Iris pigment epithelial cell (primary cell): ENCODE measurements at regions not wholly inside any gene's neighbourhood (a gene's known extent, or its start where the extent isn't known, plus 50 kb on each side); places are given as distances from the start of the nearest gene placed in this dataset.

Source experiments
- DNase-seq: peaks from one replicate; pipeline ENCODE4 v3.0.0-alpha.2; 2011; ENCODE audit warnings: low read depth

DNA sequence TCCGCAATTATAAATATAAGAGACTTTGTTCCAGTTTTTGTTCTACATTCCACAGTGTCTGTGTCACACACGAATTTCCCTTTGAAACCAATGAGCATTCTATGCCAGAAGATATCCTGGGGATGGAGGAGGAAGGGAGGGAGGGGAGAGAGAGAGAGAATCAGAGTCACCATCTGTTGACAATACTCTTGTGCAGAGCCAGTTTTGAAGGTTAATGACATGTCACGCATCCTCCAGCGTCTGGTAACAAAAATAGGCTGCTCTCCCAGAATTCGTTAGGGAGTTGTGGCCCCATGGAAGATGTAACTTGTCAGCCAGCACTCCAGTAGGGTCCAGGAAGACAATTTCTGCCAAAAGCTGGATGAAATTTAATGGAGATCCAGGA, 213.5 kb upstream of the KRR1 start:
- peak; percentile 72 for DNase-seq

DNA sequence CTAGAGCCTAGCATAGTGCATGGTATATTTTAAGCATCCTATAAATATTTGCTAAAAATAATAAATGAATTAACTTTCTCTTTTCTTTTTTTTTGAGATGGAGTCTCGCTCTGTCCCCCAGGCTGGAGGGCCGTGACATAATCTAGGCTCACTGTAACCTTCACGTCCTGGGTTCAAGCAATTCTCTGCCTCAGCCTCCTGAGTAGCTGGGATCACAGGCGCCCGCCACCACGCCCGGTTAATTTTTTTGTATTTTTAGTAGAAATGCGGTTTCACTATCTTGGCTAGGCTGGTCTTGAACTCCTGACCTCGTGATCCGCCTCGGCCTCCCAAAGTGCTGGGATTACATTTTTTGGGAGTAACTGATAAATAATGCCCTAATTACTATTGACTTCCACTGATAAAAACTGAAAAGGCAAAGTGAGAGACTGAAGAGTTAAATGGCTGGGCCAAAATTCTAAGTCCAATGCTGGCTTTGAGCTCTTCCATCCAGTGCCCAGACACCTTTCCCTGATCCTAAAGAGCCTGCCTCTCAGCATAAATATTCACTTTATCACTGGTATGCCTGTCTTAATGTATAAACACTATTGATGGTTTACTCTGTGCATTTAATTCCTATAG, 213.0 kb upstream of the KRR1 start:
- DNase-seq: no peak

DNA sequence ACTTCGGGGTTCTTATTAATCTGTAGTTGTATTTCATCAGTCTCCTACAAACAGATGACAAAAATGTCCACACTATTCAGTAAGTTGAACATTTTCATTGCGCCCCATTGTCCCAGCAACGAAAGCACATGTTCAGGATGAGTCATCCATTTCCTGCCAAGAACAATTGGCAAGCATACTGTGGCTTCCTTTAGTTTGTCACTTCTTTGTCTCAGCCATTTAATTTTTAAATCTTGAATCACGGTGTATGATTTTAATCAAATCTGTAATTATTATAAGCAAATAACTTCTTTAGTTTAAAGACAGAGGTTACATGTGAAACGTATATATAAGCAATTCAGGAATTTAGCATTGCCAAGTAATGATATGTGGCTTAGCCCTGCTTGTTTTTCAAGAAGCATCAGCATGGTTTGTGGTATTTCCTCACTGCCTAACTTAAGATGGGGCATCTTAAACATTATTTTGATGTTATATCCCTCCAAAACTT, 211.3 kb upstream of the KRR1 start:
- peak; percentile 92 for DNase-seq

DNA sequence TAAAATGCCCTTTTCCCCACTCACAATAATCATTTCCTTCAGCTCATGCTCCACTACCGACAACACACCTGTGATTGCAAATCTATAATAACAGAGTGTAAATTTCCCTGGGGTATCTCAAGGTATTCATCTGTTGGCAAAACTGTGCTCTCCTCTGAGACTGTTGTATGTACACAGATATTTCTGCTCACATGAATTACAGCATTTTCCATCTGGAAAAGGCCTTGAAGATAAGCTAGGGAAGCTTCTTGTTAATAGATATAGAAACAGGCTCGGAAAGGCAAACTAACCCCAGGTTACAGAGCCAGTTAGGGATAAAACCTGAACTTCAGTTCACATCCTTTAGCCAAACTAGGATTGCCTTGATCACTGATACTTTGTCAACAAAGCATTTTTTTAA, 210.4 kb upstream of the KRR1 start:
- DNase-seq: no peak

DNA sequence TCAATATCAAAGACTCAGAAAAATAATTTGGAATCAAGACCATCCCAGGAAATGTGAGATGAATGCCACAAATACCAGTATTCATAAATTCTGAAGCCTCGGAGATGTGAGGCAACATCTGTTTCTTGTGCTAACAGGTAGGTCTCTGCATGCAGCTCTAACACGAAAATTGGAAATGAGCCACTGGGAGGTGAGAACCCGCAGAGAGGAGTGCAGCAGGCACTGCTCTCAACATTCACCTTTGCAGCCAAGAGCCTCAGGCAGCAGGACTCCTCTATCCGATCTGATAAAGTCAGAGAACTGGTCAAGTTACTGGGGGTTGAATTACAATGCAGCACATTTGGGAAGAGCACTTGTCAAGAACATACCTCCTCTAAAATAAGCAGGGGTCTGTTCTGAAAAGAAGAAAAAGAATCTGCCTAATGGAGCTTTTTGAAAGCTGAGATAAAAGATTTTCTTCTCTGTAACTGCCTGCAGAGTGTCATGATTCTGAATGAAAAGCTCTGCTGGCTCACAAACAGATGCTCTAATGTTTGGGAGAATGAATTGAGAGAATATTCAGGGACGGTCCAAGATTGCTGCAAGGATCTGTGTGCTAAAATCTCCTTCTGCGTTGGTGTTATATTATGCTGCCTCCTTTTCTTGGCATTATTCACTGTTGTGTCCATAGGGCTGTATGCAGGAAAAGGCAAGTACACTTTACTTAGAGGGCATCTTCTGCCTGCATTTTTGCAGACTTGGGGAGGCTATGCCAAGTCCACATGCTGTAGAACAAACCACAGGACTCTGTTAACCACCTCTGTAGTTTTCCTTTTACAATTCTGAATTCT, 209.6 kb upstream of the KRR1 start:
- DNase-seq: no peak

DNA sequence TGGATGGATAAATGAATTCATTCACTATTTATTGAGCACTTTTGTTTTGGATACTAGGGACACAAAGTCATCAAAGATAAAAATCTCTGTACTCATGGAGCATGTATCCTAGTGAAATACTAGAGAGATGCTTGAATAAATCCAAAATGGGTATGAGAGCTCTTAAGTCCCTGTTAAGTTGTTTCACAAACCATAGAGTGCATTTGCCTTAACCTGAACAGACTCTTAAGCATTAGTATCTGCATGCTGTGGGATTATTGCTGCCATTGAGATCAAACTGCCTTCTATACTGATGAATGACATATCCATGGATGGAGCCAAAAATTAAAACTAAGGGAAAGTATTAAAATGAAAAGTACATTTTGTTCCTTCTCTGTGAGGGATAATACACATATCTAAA, 206.5 kb upstream of the KRR1 start:
- DNase-seq: no peak

DNA sequence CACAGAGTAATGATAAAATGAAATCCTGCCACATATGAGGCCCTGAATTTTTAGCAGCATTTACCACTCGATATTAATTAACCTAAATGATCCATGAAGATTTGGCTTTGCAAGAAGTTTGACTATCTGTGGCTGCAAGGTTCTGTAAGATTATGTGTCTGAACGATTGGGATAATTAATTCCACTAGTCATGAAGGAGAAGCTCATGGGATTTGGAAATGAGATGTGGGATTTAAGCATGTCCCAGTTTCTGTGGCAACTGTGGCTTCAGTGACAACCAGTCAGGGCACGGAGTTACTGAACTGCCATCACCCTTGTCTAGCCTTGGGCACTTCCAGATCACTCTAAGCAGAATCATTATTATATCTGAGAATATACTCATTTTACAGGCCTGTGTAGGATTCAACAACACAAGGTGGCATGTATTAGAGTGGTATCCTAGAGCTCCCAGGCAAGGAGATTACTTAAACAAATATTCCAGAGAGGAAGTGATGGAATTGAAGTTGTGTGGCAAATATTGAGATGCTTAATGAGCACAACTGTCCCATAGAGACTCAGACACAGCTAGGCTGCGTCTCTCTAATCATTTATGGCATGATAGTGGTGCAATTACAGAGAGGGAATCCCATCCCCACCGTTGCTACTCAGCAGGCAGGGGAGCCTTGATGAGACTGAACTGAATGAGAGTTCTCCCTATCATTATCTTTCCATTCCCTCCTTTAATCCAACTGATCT, 205.0 kb upstream of the KRR1 start:
- no peak for DNase-seq

DNA sequence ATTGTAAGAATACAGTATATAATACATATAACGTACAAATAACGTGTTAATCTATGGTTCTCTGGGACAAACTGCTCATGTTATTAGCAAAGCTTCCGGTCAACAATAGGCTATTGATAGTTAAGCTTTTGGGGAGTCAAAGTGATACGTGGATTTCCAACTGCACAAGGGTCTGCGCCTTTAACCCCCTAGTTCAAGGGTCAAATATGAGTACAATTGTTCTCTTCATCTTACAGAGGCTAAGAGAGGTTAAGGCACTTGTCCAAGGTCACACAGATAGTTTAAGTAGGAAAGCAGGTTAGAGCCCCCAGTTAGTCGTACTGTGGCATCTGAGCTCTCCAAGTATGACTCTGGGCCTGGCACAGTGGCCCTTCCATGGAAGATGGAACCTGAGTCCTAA, 204.3 kb upstream of the KRR1 start:
- no peak for DNase-seq

DNA sequence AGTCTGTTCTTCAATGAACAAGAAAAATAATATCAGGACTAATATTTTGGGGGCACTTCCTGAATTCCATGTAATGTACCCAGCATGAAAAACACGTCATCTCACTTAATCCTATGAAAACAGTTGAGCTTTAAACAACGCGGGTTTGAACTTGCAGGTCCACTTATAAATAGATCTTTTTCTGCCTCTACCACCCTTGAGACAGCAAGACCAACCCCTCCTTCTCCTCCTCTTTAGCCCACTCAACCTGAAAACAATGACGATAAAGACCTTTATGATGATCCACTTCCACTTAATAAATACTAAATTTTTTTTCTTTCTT, 203.9 kb upstream of the KRR1 start:
- peak; percentile 85 for DNase-seq

DNA sequence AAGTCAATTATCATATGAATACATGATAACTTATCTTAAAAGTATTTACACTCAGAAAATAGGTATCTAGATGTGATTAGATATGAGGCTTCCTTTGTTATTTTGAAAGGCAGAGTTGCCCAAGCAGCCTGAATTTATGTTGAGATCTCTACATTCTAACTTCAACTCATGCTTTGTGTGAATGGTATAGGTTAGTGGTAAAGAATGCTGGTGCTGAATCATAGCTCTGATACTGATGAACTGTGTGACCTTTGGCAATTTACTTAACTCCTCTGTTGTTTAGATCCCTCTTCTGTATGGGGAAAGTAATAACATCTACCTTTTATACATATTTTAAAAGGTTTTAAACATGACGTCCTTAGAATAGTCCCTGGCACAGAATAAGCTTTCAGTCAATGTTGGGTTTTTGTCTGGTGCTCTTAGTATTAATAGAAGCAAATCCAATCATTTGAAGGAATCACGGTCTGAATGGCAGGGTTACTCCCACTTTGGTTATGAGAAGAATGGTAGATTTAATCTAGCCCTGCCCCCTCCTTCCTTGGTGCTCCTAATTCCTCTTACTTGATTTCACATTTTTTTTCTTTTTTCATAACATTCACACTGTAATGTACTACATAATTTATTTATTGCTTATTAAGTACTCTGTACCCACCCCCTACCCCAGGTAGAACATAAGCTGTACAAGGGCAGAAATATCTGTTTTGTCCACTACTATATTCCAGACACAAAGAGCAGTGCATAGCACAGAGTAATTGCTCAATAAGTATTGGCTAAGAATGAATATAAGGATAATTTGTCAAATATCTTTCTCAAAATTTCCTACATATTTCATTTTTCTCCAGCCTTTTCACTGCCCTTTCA, 203.3 kb upstream of the KRR1 start:
- DNase-seq: peak; percentile 40

DNA sequence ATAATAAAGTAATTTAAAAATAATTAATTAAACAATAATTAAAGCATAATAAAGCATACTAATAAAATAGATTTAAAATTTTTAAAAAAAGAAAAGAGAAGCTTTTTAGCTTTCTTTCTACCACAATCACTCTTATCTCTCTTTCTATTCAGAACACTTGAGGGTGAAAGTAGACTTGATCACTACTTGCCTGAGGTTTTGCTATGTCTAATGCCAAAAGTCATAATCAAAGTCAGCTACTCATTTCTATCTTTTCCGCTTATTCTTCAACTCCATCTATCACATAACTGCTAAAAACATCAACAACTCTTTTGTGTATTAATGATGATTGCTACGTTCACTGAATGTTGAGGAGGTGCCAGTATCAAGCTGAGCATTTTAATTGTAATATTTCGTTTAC, 202.0 kb upstream of the KRR1 start:
- DNase-seq: no peak

DNA sequence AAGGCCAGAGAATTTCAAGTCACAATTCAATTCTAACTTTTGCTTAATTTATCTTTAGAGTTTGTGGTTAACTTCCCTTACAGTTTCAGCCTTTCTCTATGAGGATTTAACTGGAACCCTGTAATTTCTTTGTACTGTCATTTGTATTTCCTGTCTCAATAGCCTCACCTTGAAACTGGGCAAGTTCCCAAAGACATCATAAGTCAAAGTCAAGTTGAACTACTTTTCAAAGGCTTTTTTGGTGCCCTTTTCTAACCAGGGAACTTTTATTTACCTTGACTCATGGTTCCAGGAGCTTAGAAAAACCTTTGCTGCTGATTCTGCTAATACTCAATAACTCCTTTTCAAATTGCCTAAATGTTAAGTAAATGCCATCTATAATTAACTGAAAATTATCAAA, 200.8 kb upstream of the KRR1 start:
- no peak for DNase-seq

DNA sequence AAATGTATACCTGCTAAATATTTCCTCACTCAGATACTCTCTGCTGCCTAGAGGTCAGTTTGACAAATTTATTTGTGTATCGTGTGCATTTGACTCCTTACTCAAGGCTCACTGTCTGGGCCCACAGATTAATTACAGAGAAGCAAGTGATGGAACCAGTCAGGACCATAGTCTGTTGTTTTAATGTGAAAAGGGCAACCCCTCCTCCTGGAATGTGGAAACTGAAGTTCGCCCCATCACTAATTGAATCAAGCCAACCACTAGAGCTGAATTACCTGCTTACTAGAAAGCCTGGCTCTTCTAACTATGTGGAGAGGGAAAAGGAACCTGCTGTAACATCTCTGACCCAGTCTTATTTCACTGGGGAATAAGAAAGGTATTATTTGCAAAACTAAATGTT, 199.9 kb upstream of the KRR1 start:
- no peak for DNase-seq

DNA sequence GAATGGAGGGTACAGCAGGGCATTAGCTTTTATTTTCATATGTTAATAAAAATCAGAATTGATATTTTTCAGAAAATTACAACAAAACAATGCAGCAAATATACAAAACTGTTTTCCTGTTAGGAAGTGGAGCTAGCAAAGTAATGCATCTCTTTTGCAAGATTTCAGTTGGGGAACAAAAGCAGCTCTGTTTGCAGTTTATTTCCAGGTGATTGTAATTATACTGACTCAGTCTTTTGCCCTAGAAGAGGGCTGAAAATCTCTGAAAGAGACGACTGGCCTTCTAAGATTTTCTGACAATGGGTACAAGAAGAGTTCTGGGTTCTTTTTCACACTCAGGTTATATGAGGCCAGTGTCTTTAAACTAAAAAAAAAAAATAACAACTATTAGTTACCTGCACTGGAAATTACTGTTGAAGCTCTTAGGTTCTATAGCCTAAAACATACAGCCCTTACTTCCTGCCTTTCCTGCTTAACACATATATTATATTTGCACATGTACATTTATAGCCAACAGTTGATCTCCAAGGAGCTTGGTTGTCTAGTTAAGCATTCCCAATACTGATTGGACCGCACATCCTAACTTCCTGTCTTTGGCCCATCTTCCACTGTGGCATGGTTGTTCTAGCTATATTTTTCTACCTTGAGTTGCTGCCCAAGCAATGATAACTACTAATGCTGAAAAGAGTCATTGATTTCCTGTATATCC, 199.1 kb upstream of the KRR1 start:
- DNase-seq: no peak

DNA sequence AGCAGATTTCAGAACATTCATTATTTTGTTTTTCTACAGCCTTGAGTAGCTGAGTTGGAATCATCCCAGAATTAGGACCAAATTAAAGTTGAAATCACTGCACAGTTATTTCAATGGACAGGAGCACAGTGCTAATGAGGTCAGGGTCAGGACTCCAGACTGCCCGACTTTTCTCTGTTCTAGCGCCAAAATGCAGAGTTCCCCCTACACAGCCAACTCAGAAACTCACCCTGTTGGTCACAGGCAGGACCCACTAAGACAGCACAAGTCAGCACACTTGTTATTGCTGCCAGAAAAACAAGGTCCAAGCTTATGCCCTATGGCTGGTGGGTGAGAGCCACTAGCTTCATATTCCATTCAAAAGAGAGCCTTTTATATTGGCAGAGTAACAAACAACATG, 198.1 kb upstream of the KRR1 start:
- DNase-seq: no peak

DNA sequence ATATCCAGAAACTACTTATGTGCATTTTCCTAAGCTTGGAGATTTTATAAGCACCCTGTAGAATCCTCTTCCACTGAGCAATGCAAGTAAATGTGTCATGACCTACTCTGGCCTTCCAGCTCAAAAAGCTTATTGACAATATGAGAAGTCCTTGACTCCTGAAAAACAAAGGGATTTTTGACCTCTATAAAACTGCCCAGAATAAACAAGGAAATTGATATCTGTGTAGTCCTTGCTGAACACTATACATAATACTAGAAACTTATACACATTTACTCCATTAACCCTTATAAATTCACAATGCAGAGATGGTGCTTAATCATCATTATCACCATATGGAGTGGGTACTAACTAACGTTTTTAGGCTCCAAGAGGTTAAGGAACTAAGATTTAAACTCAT, 197.4 kb upstream of the KRR1 start:
- DNase-seq: no peak

DNA sequence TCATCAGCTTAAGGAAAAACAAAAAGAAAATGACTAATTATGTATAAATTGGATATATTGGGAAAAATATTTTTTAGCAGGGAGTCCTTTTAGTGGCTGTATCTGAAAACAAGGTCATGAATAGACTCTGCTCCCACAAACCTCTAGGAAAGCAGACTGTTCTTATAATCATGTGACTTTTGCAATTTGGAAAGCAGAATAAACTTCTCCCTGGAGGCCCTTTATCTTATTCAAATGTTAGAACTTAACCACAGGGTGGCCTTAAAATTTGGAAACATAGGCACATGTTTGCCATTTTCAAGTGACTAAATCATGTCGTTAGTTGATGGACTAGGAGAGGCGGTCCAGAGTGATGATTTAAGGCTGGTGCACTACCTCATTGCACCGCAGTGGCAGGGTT, 196.6 kb upstream of the KRR1 start:
- DNase-seq: no peak

DNA sequence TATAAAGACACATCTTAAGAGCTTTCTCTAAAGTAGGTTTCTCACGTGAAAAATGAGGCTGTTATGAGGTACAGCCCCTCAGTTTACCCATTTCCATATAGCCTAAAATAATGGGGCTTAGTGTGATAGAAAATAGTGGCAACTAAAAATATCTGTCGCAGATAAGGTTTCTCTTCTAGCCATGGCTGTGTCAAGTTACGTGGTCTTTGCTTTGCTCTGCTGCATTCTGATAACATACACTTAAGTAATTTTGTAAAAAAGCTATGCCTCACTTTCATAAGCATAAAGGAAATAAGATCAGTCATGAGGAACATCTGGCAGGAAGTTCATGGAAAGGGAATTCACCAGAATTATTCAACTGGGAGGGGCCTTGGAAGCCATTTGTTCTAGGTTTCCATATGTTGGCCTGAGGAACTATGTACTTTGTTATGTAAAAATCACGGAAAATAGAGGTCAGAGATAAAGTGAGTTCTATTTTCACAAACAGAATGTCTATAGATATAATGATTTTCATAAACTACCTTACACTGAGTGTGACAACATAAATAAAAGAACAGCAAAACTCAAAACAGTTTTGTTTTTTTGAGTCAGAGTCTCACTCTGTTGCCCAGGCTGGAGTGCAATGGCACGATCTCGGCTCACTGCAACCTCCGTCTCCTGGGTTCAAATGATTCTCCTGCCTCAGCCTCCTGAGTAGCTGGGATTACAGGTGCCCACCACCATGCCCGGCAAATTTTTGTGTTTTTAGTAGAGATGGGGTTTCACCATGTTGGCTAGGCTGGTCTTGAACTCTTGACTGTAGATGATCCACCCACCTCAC, 195.6 kb upstream of the KRR1 start:
- peak; percentile 73 for DNase-seq

DNA sequence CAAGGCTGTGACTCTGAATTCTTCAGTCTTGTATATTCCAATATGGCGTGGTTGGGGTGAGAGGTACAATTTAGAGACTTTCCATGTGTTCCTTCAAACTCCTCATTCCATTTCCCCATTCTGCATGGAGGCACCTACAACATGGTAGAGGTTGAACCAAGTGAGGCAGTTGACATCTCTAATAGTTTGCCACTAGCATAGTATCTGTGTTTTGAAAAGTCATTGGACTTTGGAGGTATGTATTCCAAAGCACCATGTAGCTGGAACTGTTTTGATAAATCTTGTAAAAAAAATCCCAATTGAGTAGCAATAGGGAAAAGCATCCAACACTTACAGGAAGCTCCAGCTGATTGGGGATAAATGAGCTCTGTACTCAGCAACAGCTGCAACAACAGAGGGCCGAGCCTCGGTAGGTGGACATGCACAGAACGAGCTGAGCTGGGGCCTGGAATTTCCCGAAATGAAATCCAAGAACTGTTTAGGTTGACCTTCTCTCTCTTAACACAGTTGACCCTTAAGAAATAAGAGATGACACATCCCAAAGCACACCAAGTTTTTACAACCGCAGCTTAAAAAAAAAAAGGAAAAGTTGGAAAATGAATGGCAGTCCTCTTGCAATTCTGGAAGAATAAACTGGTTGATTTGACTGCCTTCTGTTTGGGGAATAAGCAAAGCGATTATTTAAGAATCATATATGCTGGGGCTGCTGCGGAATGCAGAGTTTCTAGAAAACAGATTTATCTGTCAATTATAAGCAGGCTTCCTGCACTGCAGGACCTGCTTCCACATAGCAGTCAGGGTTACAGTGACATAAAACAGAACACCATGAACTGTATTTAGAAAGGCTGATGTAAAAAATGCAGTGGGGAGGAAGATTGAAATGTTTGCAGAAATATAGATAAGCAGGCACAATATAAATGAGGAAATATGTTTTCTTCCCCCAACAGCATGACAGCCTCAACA, 194.6 kb upstream of the KRR1 start:
- peak; percentile 94 for DNase-seq

DNA sequence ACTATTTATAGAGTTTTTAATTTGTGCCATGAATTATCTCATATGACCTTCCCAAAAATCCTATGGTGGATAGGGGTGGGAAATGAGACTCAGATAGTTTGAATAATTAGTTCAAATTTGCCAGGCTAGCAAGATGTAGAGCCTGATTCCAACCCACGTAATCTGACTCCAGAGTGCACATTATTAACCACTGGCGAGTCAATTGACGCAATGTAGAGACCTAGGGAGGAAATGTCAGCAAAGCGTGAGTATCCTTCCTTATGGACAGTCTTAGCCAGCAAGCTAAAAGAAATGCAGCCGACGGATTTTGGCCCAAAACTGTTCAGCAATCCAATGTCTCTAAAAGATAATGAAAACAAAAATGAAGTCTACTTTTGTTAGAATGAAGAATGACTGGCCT, 193.3 kb upstream of the KRR1 start:
- DNase-seq: peak; percentile 78
